Progenitor cell of endocrine pancreas (in vitro differentiated cells): ENCODE measurements at regions not wholly inside any gene's neighbourhood (a gene's known extent, or its start where the extent isn't known, plus 50 kb on each side); places are given as distances from the start of the nearest gene placed in this dataset.

ENCODE experiments used
- DNase-seq: peaks from one replicate; pipeline ENCODE4 v3.0.0; 2021; ENCODE audit warnings: low spot score; ENCODE audit not compliant: unreplicated experiment
- H3K27ac Mint-ChIP-seq: 2 replicates; pipeline ENCODE4 v1.8.0; 2021; ENCODE audit warnings: mild to moderate bottlenecking, moderate library complexity, mixed read lengths
- H3K27me3 Mint-ChIP-seq: 2 replicates; pipeline ENCODE4 v1.8.0; 2021; ENCODE audit warnings: mixed read lengths
- H3K36me3 Mint-ChIP-seq: 2 replicates; pipeline ENCODE4 v1.8.0; 2022; ENCODE audit warnings: mixed read lengths; ENCODE audit not compliant: insufficient read depth
- H3K4me1 Mint-ChIP-seq: 2 replicates; pipeline ENCODE4 v1.8.0; 2021; ENCODE audit warnings: low read depth, mixed read lengths
- H3K4me3 Mint-ChIP-seq: 2 replicates; pipeline ENCODE4 v1.8.0; 2021; ENCODE audit warnings: low read depth, mild to moderate bottlenecking, moderate library complexity, mixed read lengths
- H3K9me3 Mint-ChIP-seq: 2 replicates; pipeline ENCODE4 v1.8.0; 2021; ENCODE audit warnings: low read depth, mixed read lengths
- CTCF ChIP-seq: fragments of 200-600 bp; sonication (generic); IDR thresholded peaks from one replicate; pipeline ENCODE4 v1.5.0; 2021; ENCODE audit warnings: antibody characterized with exemption, mild to moderate bottlenecking; ENCODE audit not compliant: unreplicated experiment

- TF ChIP-seq CTCF = no peak
- DNase-seq = no peak
- no peaks in the 10 kb centered on the region for H3K36me3 Mint-ChIP-seq
Measured at GRCh38 chr6:82025271-82025670, 222.3 kb downstream of the IBTK start.

GRCh38 chr6:82022614-82023129, 224.9 kb downstream of the IBTK start:
- H3K27me3 Mint-ChIP-seq = no peaks in the 10 kb centered on the region
- no peaks in the 10 kb centered on the region for H3K36me3 Mint-ChIP-seq
- H3K27ac Mint-ChIP-seq = no peak overlapping the region
- no peaks in the 10 kb centered on the region for H3K4me1 Mint-ChIP-seq
- no peak overlapping the region for H3K4me3 Mint-ChIP-seq
- DNase-seq = no peak
- H3K9me3 Mint-ChIP-seq = no peaks in the 10 kb centered on the region
- TF ChIP-seq CTCF = no peak

More at GRCh38 chr6:82025271-82025670, 222.3 kb downstream of the IBTK start:
- Mint-ChIP-seq H3K4me3 (no peak overlapping the region), H3K27ac (no peak overlapping the region), H3K9me3 (no peaks in the 10 kb centered on the region), H3K4me1 (no peaks in the 10 kb centered on the region), H3K27me3 (no peaks in the 10 kb centered on the region)

- no peak for TF ChIP-seq CTCF
- Mint-ChIP-seq H3K4me1 (no peaks in the 10 kb centered on the region), H3K27ac (no peak overlapping the region), H3K27me3 (no peaks in the 10 kb centered on the region), H3K4me3 (no peak overlapping the region), H3K9me3 (no peaks in the 10 kb centered on the region), H3K36me3 (no peaks in the 10 kb centered on the region)
- DNase-seq = no peak
Measured at GRCh38 chr6:82017773-82018172, 229.8 kb downstream of the IBTK start.

GRCh38 chr6:82017288-82017687, 230.3 kb downstream of the IBTK start:
- Mint-ChIP-seq H3K4me3 (no peak overlapping the region), H3K27me3 (no peaks in the 10 kb centered on the region), H3K27ac (no peak overlapping the region), H3K9me3 (no peaks in the 10 kb centered on the region), H3K4me1 (no peaks in the 10 kb centered on the region), H3K36me3 (no peaks in the 10 kb centered on the region)
- DNase-seq = no peak
- no peak for TF ChIP-seq CTCF

- Mint-ChIP-seq H3K4me1 (no peaks in the 10 kb centered on the region), H3K27me3 (no peaks in the 10 kb centered on the region), H3K4me3 (no peak overlapping the region), H3K36me3 (no peaks in the 10 kb centered on the region), H3K9me3 (peaks cover 4% of the 10 kb centered on the region), H3K27ac (no peak overlapping the region)
- no peak for DNase-seq
- TF ChIP-seq CTCF = no peak
Measured at GRCh38 chr6:82015526-82015925, 232.0 kb downstream of the IBTK start.
